Panc1 (cell line): ENCODE measurements at regions not wholly inside any gene's neighbourhood (a gene's known extent, or its start where the extent isn't known, plus 50 kb on each side); places are given as distances from the start of the nearest gene placed in this dataset.

Source experiments
- ATAC-seq: fragments of 200-7000 bp; cut with Tn5 transposase; 2 replicates; pipeline ENCODE4 v1.9.1; 2020; ENCODE audit warnings: mild to moderate bottlenecking, moderate library complexity
- BruUV-seq: library from RNA; stranded (reverse); fragments of 400-500 nt; replicated peaks from 2 replicates; lab custom pipeline; 2021; lab: Mats Ljungman, UMichigan
- CTCF ChIA-PET: fragments of 300-600 bp; sonication (Branson Sonifier 250); formaldehyde crosslinking; loops from one replicate; lab custom pipeline; 2022; ENCODE audit warnings: antibody characterized with exemption; lab: Charles Lee
- POLR2A ChIA-PET: fragments of 300-600 bp; sonication (Branson Sonifier 250); formaldehyde crosslinking; loops from one replicate; lab custom pipeline; 2022; ENCODE audit warnings: antibody characterized with exemption; lab: Charles Lee
- DNase-seq: peaks from one replicate; pipeline ENCODE4 v3.0.0-alpha.2; 2010; ENCODE audit warnings: low read depth, low spot score
- H3K27ac ChIP-seq: 2 replicates; pipeline ENCODE4 v1.5.1; 2011; ENCODE audit warnings: mild to moderate bottlenecking, low read length, inconsistent platforms
- H3K27me3 ChIP-seq: fragments of 200-500 bp; sonication (Bioruptor generic); 2 replicates; pipeline ENCODE4 v1.6.0; 2014; ENCODE audit warnings: low read length, inconsistent platforms; ENCODE audit not compliant: control insufficient read depth, insufficient read depth
- H3K36me3 ChIP-seq: fragments of 200-500 bp; sonication (Bioruptor generic); 2 replicates; pipeline ENCODE4 v1.5.1; 2014; ENCODE audit warnings: inconsistent platforms, mild to moderate bottlenecking, low read length, moderate library complexity; ENCODE audit not compliant: control insufficient read depth, insufficient read depth
- H3K4me1 ChIP-seq: 2 replicates; pipeline ENCODE4 v1.5.1; 2011; ENCODE audit warnings: inconsistent platforms, mild to moderate bottlenecking, low read length, moderate library complexity; ENCODE audit not compliant: control insufficient read depth, insufficient read depth
- H3K4me3 ChIP-seq, 2 experiments: 2 replicates each; pipeline ENCODE4 v1.5.1; 2011 to 2012; ENCODE audit warnings: low read depth in 2 of 2, low read length in 2 of 2, mild to moderate bottlenecking in 2 of 2, inconsistent platforms in 1 of 2, moderate library complexity in 1 of 2
- H3K9me3 ChIP-seq: fragments of 200-500 bp; sonication (Bioruptor generic); 2 replicates; pipeline ENCODE4 v1.5.1; 2014; ENCODE audit warnings: low read depth, mild to moderate bottlenecking, inconsistent platforms, low read length, moderate library complexity; ENCODE audit not compliant: control insufficient read depth, insufficient read depth
- CTCF ChIP-seq: fragments of 450-650 bp; IDR thresholded peaks from 2 replicates; pipeline ENCODE4 v1.5.1; 2017; ENCODE audit warnings: mild to moderate bottlenecking
- POLR2AphosphoS5 ChIP-seq: IDR thresholded peaks from 2 replicates; pipeline ENCODE4 v1.6.1; 2012; ENCODE audit warnings: mild to moderate bottlenecking, low read depth, low read length, moderate library complexity
- REST ChIP-seq, 2 experiments: IDR thresholded peaks; 2 replicates each; pipeline ENCODE4 v1.6.1; 2011 to 2012; ENCODE audit warnings: low read depth in 2 of 2, control low read depth in 1 of 2, low read length in 1 of 2, mild to moderate bottlenecking in 1 of 2, moderate library complexity in 1 of 2; ENCODE audit not compliant: insufficient read depth in 1 of 2
- SIN3A ChIP-seq: IDR thresholded peaks from 2 replicates; pipeline ENCODE4 v1.6.1; 2012; ENCODE audit warnings: low read depth, mild to moderate bottlenecking, low read length, moderate library complexity, borderline replicate concordance; ENCODE audit not compliant: insufficient read depth
- TCF7L2 ChIP-seq: IDR thresholded peaks from 2 replicates; pipeline ENCODE4 v1.6.1; 2011; ENCODE audit warnings: mild to moderate bottlenecking, low read depth, low read length, inconsistent platforms
- in situ Hi-C: cut with HindIII; loops from 2 replicates; pipeline ENCODE4 v1.10.0; 2016; ENCODE audit warnings: low sequenced_read_pairs, low pct_unique_long_range_greater_than_20kb
- intact Hi-C: fragments of 100-400 bp; cut with micrococcal nuclease; formaldehyde crosslinking; loops from one replicate; pipeline ENCODE4 v1.10.0; 2022; ENCODE audit not compliant: unreplicated experiment

GRCh38 chr1:60228041-60228491 is 154.5 kb upstream of the C1orf87 start:
- POLR2A ChIA-PET, result no interaction called here
- H3K27me3 ChIP-seq, result no peaks in the 10 kb centered on the region
- no peak for DNase-seq
- no peaks in the 10 kb centered on the region for H3K4me1 ChIP-seq
- no peaks in the 10 kb centered on the region for H3K9me3 ChIP-seq
- H3K27ac ChIP-seq, result no peak overlapping the region
- BruUV-seq, result no TSS peak
- in situ Hi-C loops, result no loop called here
- no peak overlapping the region for H3K4me3 ChIP-seq
- intact Hi-C loops, result no loop called here
- H3K36me3 ChIP-seq, result no peaks in the 10 kb centered on the region
- CTCF ChIA-PET, result no interaction called here
- ATAC-seq, result no peak
- no peak for TF ChIP-seq SIN3A
- TF ChIP-seq CTCF, result no peak
- no peak for TF ChIP-seq REST (IDR thresholded peaks at IDR 0.05; ENCODE audit: insufficient read depth in 1 of 2, low read depth in 2 of 2, low read length in 1 of 2)
- no peak for TF ChIP-seq TCF7L2
- TF ChIP-seq POLR2AphosphoS5, result no peak

- DNase-seq, result no peak
- intact Hi-C loops, result no loop called here
- in situ Hi-C loops, result no loop called here
- H3K27ac ChIP-seq, result no peak overlapping the region
- H3K36me3 ChIP-seq, result no peaks in the 10 kb centered on the region
- H3K27me3 ChIP-seq, result no peaks in the 10 kb centered on the region
- H3K4me1 ChIP-seq, result no peaks in the 10 kb centered on the region
- CTCF ChIA-PET, result no interaction called here
- no TSS peak for BruUV-seq
- no peaks in the 10 kb centered on the region for H3K9me3 ChIP-seq
- POLR2A ChIA-PET, result no interaction called here
- ATAC-seq, result no peak
- no peak overlapping the region for H3K4me3 ChIP-seq
- no peak for TF ChIP-seq POLR2AphosphoS5
- TF ChIP-seq SIN3A, result no peak
- TF ChIP-seq CTCF, result no peak
- no peak for TF ChIP-seq REST (IDR thresholded peaks at IDR 0.05; ENCODE audit: insufficient read depth in 1 of 2, low read depth in 2 of 2, low read length in 1 of 2)
- TF ChIP-seq TCF7L2, result no peak
Observed at GRCh38 chr1:60227601-60228000, 154.0 kb upstream of the C1orf87 start.
